RPMI7951 (cell line): ENCODE measurements at regions not wholly inside any gene's neighbourhood (a gene's known extent, or its start where the extent isn't known, plus 50 kb on each side); places are given as distances from the start of the nearest gene placed in this dataset.
A peak's percentile ranks its signal among the peaks of the same experiment; 100 is the strongest.

Experiments
- DNase-seq: peaks from one replicate; pipeline ENCODE4 v3.0.0-alpha.2; 2012; ENCODE audit warnings: low read depth

DNA sequence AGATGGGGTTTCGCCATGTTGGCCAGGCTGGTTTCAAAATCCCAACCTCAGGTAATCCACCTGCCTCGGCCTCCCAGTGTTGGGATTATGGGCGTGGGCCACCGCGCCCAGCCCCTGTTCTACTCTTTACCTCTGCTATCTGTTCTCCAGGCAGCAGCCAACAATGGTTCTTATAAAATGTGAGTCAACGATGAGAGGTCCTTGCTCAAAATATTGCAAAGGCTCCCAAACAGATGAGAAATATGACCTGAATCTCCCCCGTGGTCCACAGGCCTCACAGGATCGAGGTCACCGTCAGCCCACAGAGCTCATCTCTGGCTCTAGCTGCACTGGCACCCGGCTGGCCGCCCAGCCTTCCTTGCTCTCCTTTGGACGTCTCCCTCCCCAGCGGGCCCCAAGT is 62.0 kb upstream of the EGFR start:
- no peak for DNase-seq

DNA sequence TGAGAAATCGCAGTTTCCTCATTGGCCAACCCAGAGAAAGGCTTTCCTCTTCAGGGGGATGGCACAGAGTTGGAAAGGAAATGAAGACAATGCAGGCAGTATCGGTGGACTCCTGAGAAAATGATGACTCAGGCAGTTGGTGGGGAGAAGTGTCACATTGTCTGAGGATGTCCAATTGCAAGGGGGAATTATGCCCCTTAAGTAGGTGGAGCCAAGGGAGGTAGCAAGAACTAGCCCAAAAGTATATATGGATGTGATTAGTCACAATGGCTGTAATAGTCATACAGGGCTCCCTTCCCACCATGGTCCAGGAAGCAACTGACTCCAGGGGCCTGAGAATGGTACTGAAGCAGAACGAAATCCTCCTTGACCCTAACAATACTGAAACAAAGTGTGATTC is 58.3 kb upstream of the EGFR start:
- peak; percentile 91 for DNase-seq

DNA sequence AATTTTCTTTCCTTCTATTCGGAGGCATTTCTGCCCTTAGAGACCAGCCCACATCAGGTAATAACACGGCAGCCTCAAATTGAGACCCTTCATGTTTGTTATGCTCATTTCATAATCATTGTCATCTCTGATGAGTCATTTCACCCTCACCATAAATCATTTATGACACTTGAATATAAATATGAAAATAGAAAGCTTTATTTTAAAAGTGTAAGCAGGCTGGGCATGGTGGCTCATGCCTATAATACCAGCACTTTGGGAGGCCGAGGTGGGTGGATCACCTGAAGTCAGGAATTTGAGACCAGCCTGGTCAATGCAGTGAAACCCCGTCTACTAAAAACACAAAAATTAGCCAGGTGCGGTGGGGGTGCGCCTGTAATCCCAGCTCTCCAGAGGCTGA is 57.4 kb upstream of the EGFR start:
- no peak for DNase-seq

DNA sequence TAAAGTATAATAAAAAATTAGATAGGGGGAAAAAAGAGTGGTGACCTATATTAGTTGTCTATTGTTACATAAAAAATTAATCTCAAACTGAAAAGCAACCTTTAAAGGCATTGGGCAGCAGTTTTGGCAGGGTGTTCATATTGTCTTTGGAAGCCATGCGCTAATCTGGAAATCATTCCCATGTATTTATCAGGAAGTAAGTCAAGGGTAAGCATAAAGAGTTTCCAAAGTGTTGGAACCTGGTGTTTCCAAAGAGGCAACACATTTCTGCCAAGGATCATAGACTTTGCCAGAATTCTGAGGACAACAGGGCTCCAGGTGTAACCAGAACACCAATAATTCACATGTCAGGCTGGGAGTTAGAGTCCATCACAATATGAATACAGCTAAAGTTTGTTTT is 55.7 kb upstream of the EGFR start:
- DNase-seq: no peak

DNA sequence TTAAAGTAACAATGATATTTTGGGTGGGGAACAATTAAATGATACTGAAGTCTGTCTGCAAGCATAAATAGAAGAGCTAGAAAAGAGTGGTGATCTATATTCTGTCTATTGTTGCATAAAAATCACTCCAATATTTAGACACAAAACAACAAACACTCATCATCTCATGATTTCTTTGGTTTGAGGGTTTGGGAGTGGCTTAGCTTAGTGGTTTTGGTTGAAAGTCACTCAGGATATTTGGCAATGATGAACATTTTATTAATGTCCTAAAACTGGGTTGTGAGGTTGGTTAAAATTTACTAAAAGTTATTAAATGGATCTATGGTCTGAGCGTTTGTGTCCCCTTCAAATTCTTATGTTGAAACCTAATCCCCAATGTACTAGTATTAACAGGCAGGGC is 54.7 kb upstream of the EGFR start:
- no peak for DNase-seq

DNA sequence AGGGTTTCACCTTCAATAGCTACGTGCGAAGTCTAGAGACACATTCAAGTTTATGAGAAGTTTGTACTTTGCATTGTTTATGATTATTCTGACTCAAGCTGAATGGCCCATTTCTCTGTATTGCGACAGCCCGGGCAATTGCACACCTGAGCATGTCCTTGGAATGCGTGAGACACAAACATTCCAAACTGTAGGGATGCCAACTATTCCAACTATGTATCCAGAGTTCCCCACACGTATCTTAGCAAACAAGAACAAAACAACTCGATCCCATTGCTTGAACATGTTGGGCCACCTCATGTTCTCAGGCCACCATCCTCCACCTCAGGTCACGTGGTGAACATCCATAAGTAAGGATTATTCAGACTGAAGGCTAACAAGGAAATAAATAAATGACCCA is 51.4 kb upstream of the EGFR start:
- DNase-seq: peak; percentile 46

DNA sequence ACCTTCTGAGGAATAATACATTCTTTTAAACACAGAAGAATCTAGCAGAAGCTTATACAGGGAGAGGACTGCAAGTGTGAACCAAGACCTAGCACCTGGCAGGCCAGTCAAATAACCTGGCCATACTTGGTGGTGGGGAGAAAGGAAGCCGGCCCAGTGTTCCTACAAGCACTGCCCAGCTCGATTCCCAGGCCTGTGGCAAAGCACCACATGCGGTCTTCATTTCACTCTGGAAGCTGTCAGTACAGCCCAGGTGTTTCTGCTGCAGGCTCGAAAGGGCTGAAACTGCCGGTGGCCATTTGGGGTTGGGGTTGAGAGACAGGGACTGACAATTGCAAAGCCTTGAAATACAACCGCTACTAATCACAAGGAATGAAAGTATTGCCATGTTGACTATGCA is 50.8 kb upstream of the EGFR start:
- DNase-seq: no peak
